ENCODE measurements at regions not wholly inside any gene's neighbourhood (a gene's known extent, or its start where the extent isn't known, plus 50 kb on each side); places are given as distances from the start of the nearest gene placed in this dataset.

- no peak for DNase-seq
Measured at GRCh38 chr13:90746230-90746629, 601.3 kb upstream of the MIR17HG start.

- DNase-seq: no peak
Measured at GRCh38 chr13:90750021-90750420, 597.5 kb upstream of the MIR17HG start.

- DNase-seq: no peak
Measured at GRCh38 chr13:90751026-90751425, 596.5 kb upstream of the MIR17HG start.

- no peak for DNase-seq
Measured at GRCh38 chr13:90752070-90752469, 595.4 kb upstream of the MIR17HG start.

GRCh38 chr13:90757127-90757680 is 590.3 kb upstream of the MIR17HG start:
- DNase-seq: peak; percentile 25

- DNase-seq: no peak
Measured at GRCh38 chr13:90760639-90761038, 586.8 kb upstream of the MIR17HG start.

GRCh38 chr13:90763476-90764150 is 583.9 kb upstream of the MIR17HG start:
- no peak for DNase-seq

- no peak for DNase-seq
Measured at GRCh38 chr13:90766386-90766902, 581.0 kb upstream of the MIR17HG start.

GRCh38 chr13:90768116-90768515 is 579.4 kb upstream of the MIR17HG start:
- DNase-seq: no peak

GRCh38 chr13:90769387-90769786 is 578.1 kb upstream of the MIR17HG start:
- no peak for DNase-seq

- DNase-seq: no peak
Measured at GRCh38 chr13:90770334-90770733, 577.2 kb upstream of the MIR17HG start.

GRCh38 chr13:90773681-90774080 is 573.8 kb upstream of the MIR17HG start:
- DNase-seq: peak; percentile 53

- no peak for DNase-seq
Measured at GRCh38 chr13:90776051-90776748, 571.3 kb upstream of the MIR17HG start.

- DNase-seq: no peak
Measured at GRCh38 chr13:90783273-90783672, 564.2 kb upstream of the MIR17HG start.

- DNase-seq: no peak
Measured at GRCh38 chr13:90787007-90787406, 560.5 kb upstream of the MIR17HG start.

GRCh38 chr13:90792335-90792734 is 555.2 kb upstream of the MIR17HG start:
- no peak for DNase-seq

GRCh38 chr13:90793261-90793820 is 554.1 kb upstream of the MIR17HG start:
- no peak for DNase-seq

- DNase-seq: no peak
Measured at GRCh38 chr13:90796474-90796873, 551.0 kb upstream of the MIR17HG start.

GRCh38 chr13:90797335-90797734 is 550.2 kb upstream of the MIR17HG start:
- DNase-seq: no peak

- DNase-seq: no peak
Measured at GRCh38 chr13:90798381-90798780, 549.1 kb upstream of the MIR17HG start.

- DNase-seq: no peak
Measured at GRCh38 chr13:90800082-90800746, 547.3 kb upstream of the MIR17HG start.

GRCh38 chr13:90801621-90802020 is 545.9 kb upstream of the MIR17HG start:
- DNase-seq: no peak

- no peak for DNase-seq
Measured at GRCh38 chr13:90803210-90803609, 544.3 kb upstream of the MIR17HG start.

Data from COR-L47 (cell line).